ENCODE measurements at regions not wholly inside any gene's neighbourhood (a gene's known extent, or its start where the extent isn't known, plus 50 kb on each side); places are given as distances from the start of the nearest gene placed in this dataset.

DNA sequence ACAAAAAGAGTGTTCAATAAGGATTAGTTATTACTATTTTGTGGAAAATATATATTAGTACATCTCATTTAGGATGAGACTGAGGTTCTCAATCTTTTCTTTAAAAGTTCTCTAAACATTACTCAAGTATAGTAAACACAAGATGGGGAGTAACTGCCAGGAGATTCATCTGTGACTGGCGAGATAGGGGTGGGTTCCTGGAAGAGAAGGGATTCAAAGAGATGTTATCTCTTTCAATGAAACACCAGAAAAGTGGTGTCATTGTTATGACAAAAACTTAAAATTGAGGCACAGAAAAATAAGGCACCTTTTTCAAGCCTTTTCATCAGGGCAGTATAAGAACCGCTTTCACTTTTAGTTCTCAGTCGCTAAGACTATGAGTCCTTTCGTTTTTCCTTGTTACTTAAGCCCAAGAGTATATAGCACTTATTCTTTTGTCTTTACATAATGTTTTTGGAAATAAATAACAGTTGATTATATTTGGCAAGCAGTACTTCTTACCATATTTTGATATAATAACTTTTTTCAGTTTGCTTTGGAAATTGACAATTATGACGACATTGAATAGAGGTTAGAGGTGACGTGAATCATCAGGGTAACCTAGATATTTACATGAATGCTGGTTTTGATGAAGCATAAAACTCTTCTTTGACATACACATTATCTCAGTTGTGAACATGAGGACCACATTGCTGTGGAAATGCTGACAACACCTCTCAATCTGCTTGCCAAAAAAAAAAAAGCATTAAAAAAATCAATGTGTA, 393.9 kb upstream of the TCF4 start:
- H3K4me1 ChIP-seq (replicated peaks in 1 of 4; ENCODE audit: control insufficient read depth in 3 of 4, insufficient read depth in 4 of 4, low read length in 3 of 4) = peaks cover 0 to 2% (median 0%) of the 10 kb centered on the region in 4 experiments; a peak in 1 of 7 replicates
- no peak overlapping the region for H2BK5ac ChIP-seq (ENCODE audit: low read depth, low read length)
- ChIA-PET CTCF (ENCODE audit: partially characterized antibody) (no interaction called here), POLR2A (ENCODE audit: partially characterized antibody) (no interaction called here)
- no peaks in the 10 kb centered on the region for H3K79me1 ChIP-seq (ENCODE audit: low read depth, low read length)
- H3K27ac ChIP-seq (ENCODE audit: low read depth, low read length) = no peak overlapping the region
- no peak for FAIRE-seq
- no peak overlapping the region for H3K4me2 ChIP-seq (ENCODE audit: insufficient read depth in 1 of 2, low read depth in 2 of 2, low read length in 2 of 2)
- H4K20me1 ChIP-seq (replicated peaks in 1 of 2; ENCODE audit: control insufficient read depth in 1 of 2, insufficient read depth in 2 of 2, low read length in 2 of 2) = no peaks in the 10 kb centered on the region
- no peaks in the 10 kb centered on the region; a peak in 1 of 8 replicates for H3K36me3 ChIP-seq (ENCODE audit: control insufficient read depth in 2 of 4, insufficient read depth in 4 of 4, low read length in 3 of 4)
- no peak overlapping the region for H2AK5ac ChIP-seq (ENCODE audit: low read depth, low read length)
- H2BK15ac ChIP-seq (ENCODE audit: low read length) = no peak overlapping the region
- H3K14ac ChIP-seq (ENCODE audit: insufficient read length) = no peak overlapping the region
- H2BK20ac ChIP-seq (ENCODE audit: low read length) = no peak overlapping the region
- H3K23ac ChIP-seq (ENCODE audit: insufficient read length) = no peak overlapping the region
- 91% methylated on average over 6 of the region's 6 CpGs; no CpG with 5 or more reads in 1 of the 2 experiments for WGBS, 2 experiments (ENCODE audit: extremely low coverage in 1 of 2, insufficient coverage in 1 of 2, insufficient read length in 1 of 2, insufficient replicate concordance in 2 of 2, low coverage in 1 of 2, low lambda C conversion rate in 2 of 2, missing lambda C conversion rate in 1 of 2)
- H4K8ac ChIP-seq (ENCODE audit: extremely low read depth, insufficient read depth, low read length) = no peak overlapping the region
- no peak overlapping the region for H2BK12ac ChIP-seq (ENCODE audit: low read depth, low read length)
- H3K18ac ChIP-seq (ENCODE audit: extremely low read depth, low read length) = no peak overlapping the region
- DNase-seq (ENCODE audit: low read depth in 1 of 2, low spot score in 2 of 2) = no peak
- H3K9me3 ChIP-seq (ENCODE audit: insufficient read depth in 2 of 2, low read depth in 1 of 2, low read length in 1 of 2) = no peaks in the 10 kb centered on the region; a peak in 1 of 4 replicates
- no peak overlapping the region for H3K56ac ChIP-seq (replicated peaks; ENCODE audit: insufficient read length, low read depth, low read length)
- H3K23me2 ChIP-seq (ENCODE audit: low read depth, low read length) = no peaks in the 10 kb centered on the region
- H3K79me2 ChIP-seq (ENCODE audit: control insufficient read depth in 1 of 2, insufficient read depth in 2 of 2, low read length in 2 of 2) = no peaks in the 10 kb centered on the region
- no peak overlapping the region for H3K4ac ChIP-seq (replicated peaks; ENCODE audit: insufficient read length, low read depth, low read length)
- no peak overlapping the region for H4K91ac ChIP-seq (replicated peaks; ENCODE audit: insufficient read length, low read length)
- no peak overlapping the region for H3K9ac ChIP-seq (replicated peaks in 1 of 4; ENCODE audit: extremely low read depth in 1 of 4, low read depth in 3 of 4, low read length in 3 of 4)
- no peak overlapping the region for H2AFZ ChIP-seq (ENCODE audit: low read length)
- no peak overlapping the region for H4K5ac ChIP-seq (ENCODE audit: insufficient read length, low read depth, low read length)
- no peaks in the 10 kb centered on the region for H3K27me3 ChIP-seq (replicated peaks in 1 of 4; ENCODE audit: control insufficient read depth in 3 of 4, extremely low read depth in 1 of 4, insufficient read depth in 3 of 4, low read length in 3 of 4)
- no peak overlapping the region for H2BK120ac ChIP-seq (replicated peaks; ENCODE audit: low read depth, low read length)
- no peak overlapping the region for H3K4me3 ChIP-seq (ENCODE audit: extremely low read depth in 1 of 4, insufficient read depth in 2 of 4, low read depth in 3 of 4, low read length in 4 of 4)
- TF ChIP-seq TAF1 (IDR thresholded peaks at IDR 0.05; ENCODE audit: low read depth, low read length) (no peak), CTBP2 (IDR thresholded peaks at IDR 0.05; ENCODE audit: borderline replicate concordance, insufficient read depth, insufficient read length, low read length) (no peak), GABPA (IDR thresholded peaks at IDR 0.05; ENCODE audit: borderline replicate concordance, insufficient read depth, low read length) (no peak), EGR1 (IDR thresholded peaks at IDR 0.05; ENCODE audit: borderline replicate concordance, low read depth, low read length) (no peak), SIX5 (IDR thresholded peaks at IDR 0.05; ENCODE audit: low read depth, low read length) (no peak), CHD1 (IDR thresholded peaks at IDR 0.05; ENCODE audit: low read depth, low read length) (no peak), RNF2 (IDR thresholded peaks at IDR 0.05; ENCODE audit: borderline replicate concordance, low read depth, low read length, missing control alignments, poor library complexity, severe bottlenecking) (no peak), SP4 (IDR thresholded peaks at IDR 0.05; ENCODE audit: low read length) (no peak), TAF7 (optimal IDR thresholded peaks at IDR 0.05; ENCODE audit: borderline replicate concordance, low read depth, low read length) (no peak), JUN (IDR thresholded peaks at IDR 0.05; ENCODE audit: low read depth, low read length) (no peak)
- TF ChIP-seq, protein P1, sequence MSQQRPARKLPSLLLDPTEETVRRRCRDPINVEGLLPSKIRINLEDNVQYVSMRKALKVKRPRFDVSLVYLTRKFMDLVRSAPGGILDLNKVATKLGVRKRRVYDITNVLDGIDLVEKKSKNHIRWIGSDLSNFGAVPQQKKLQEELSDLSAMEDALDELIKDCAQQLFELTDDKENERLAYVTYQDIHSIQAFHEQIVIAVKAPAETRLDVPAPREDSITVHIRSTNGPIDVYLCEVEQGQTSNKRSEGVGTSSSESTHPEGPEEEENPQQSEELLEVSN (IDR thresholded peaks at IDR 0.05) = no peak
- TF ChIP-seq, protein P2, sequence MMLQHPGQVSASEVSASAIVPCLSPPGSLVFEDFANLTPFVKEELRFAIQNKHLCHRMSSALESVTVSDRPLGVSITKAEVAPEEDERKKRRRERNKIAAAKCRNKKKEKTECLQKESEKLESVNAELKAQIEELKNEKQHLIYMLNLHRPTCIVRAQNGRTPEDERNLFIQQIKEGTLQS (IDR thresholded peaks at IDR 0.05; ENCODE audit: insufficient read depth, low read depth, low read length) = no peak

Data from H1 (cell line).